Heart left ventricle (tissue), 16 donors: ENCODE measurements at regions not wholly inside any gene's neighbourhood (a gene's known extent, or its start where the extent isn't known, plus 50 kb on each side); places are given as distances from the start of the nearest gene placed in this dataset.

Experiments used
- ATAC-seq, 4 donors: fragments of 200-7000 bp; cut with Tn5 transposase; one replicate each; pipeline ENCODE4 v1.9.1; 2020 to 2022; ENCODE audit warnings: moderate library complexity in 4 of 4, mild to moderate bottlenecking in 3 of 4, moderate number of reproducible peaks in 1 of 4
- DNase-seq, 5 donors: peaks; one replicate each; pipeline ENCODE4 v3.0.0-alpha.2; 2020
- H3K27ac ChIP-seq, 12 donors: fragments of 200-600 bp; sonication (generic) in 4 of 12; one replicate each; pipeline versions ENCODE4 v1.5.0 to v1.8.0; 2016 to 2022; ENCODE audit warnings: mild to moderate bottlenecking in 2 of 12
- H3K27me3 ChIP-seq, 9 donors: fragments of 200-600 bp; sonication (generic) in 2 of 9; one replicate each; pipeline versions ENCODE4 v1.5.1 to v1.8.0; 2016 to 2022; ENCODE audit warnings: mild to moderate bottlenecking in 3 of 9
- H3K36me3 ChIP-seq, 9 donors: fragments of 200-600 bp; sonication (generic) in 2 of 9; one replicate each; pipeline versions ENCODE4 v1.5.0 to v1.8.0; 2018 to 2022; ENCODE audit warnings: mild to moderate bottlenecking in 2 of 9
- H3K4me1 ChIP-seq, 12 donors: fragments of 200-600 bp; sonication (generic) in 4 of 12; one replicate each; pipeline versions ENCODE4 v1.5.0 to v1.8.0; 2016 to 2022; ENCODE audit warnings: mild to moderate bottlenecking in 3 of 12
- H3K4me3 ChIP-seq, 12 donors: fragments of 200-600 bp; sonication (generic) in 4 of 12; one replicate each; pipeline versions ENCODE4 v1.5.0 to v1.8.0; 2017 to 2022; ENCODE audit warnings: mild to moderate bottlenecking in 9 of 12, moderate library complexity in 4 of 12
- H3K9me3 ChIP-seq, 12 donors: fragments of 200-600 bp; sonication (generic) in 4 of 12; one replicate each; pipeline versions ENCODE4 v1.5.0 to v1.8.0; 2016 to 2022; ENCODE audit warnings: mild to moderate bottlenecking in 1 of 12
- CTCF ChIP-seq, 12 donors: fragments of 200-600 bp; sonication (generic) in 4 of 12; IDR thresholded peaks; one replicate each; pipeline versions ENCODE4 v1.5.0 to v1.8.0; 2018 to 2022; ENCODE audit warnings: antibody characterized with exemption in 12 of 12, mild to moderate bottlenecking in 5 of 12
- POLR2A ChIP-seq, 2 donors: fragments of 450-650 bp; IDR thresholded peaks; one replicate each; pipeline ENCODE4 v1.6.1; 2017; ENCODE audit warnings: antibody characterized with exemption in 2 of 2, mild to moderate bottlenecking in 2 of 2, moderate library complexity in 2 of 2
- WGBS, 4 donors: extraction: QIAGEN DNeasy Blood & Tissue Kit in 2 of 4; methylation state at CpG; one replicate each; pipeline versions ENCODE4 v1.1.5 to v1.1.7; 2013 to 2018; 5-methylcytosine and 5-hydroxymethylcytosine counted together
- intact Hi-C, 10 donors: fragments of 100-400 bp; cut with DNase I; formaldehyde crosslinking; loops; one replicate each; pipeline versions ENCODE4 v1.11.1 to v1.14.2; 2022
- donor health status: ischemic (EF 13 %, LVEDD 7.1; RV severe dilation, severe dysfunction).
- donor health status: healthy with polysubstance abuse.
- donor health status: DM: no; HTN: yes; CAD: no.
- donor health status: DM: no; HTN: no; CAD: no.
- donor health status: ischemic (EF 25% LVEDD 6.9; RV normal size, moderate dysfunction).
- donor health status: ischemic (EF 25% LVEDD 5.7; RV mildly dilated, moderate dysfunction).
- donor health status: healthy.
- donor health status: DM: yes; HTN: yes; CAD: no.
- donor health status: ischemic (EF 35%, LVEDD 5.7; RV mildly dilated, moderate dysfunction).
- donor health status: nonischemic (EF 11% LVEDD 7.7; RV severe dilation, severe dysfunction).
- donor health status: DM: yes; HTN: yes; CAD: no.
- donor health status: PGD.
- donor health status: ischemic (EF 29% LVEDD 5.4; RV normal size, mild dysfunction).
- donor health status: nonischemic (EF 23%, LVEDD 6.1; RV moderate dilation, normal function).

GRCh38 chr11:98842187-98842586, 178.6 kb upstream of the CNTN5 start:
- H3K4me1 ChIP-seq, result no peaks in the 10 kb centered on the region
- no peak overlapping the region for H3K27ac ChIP-seq
- no peak overlapping the region for H3K4me3 ChIP-seq
- H3K36me3 ChIP-seq, result no peaks in the 10 kb centered on the region
- H3K27me3 ChIP-seq, result no peaks in the 10 kb centered on the region
- ATAC-seq (no peak), DNase-seq (no peak)
- intact Hi-C loops, result no loop called here
- TF ChIP-seq CTCF (IDR thresholded peaks at IDR 0.05) (no peak), POLR2A (IDR thresholded peaks at IDR 0.05) (no peak)
- peaks cover 0 to 38% (median 11%) of the 10 kb centered on the region in 12 donors for H3K9me3 ChIP-seq

- Histone ChIP-seq H3K4me1 (no peaks in the 10 kb centered on the region), H3K4me3 (no peak overlapping the region), H3K27ac (no peak overlapping the region), H3K27me3 (no peaks in the 10 kb centered on the region), H3K36me3 (no peaks in the 10 kb centered on the region), H3K9me3 (peaks cover 0 to 4% (median 0%) of the 10 kb centered on the region in 12 donors)
- intact Hi-C loops, result no loop called here
- TF ChIP-seq CTCF (IDR thresholded peaks at IDR 0.05) (no peak), POLR2A (IDR thresholded peaks at IDR 0.05) (no peak)
- ATAC-seq (no peak), DNase-seq (no peak)
- 68 to 78% (median 74%) methylated on average over 5 of the region's 5 CpGs for WGBS, 4 donors
Measured at GRCh38 chr11:98862169-98862568, 158.6 kb upstream of the CNTN5 start.

GRCh38 chr11:98871690-98872089, 149.1 kb upstream of the CNTN5 start:
- no peak for ATAC-seq
- H3K9me3 ChIP-seq, result peaks cover 0 to 10% (median 0%) of the 10 kb centered on the region in 12 donors
- 79 to 91% (median 87%) methylated on average over 3 of the region's 3 CpGs for WGBS, 4 donors
- intact Hi-C loops, result no loop called here
- no peaks in the 10 kb centered on the region for H3K27me3 ChIP-seq
- TF ChIP-seq CTCF (IDR thresholded peaks at IDR 0.05), result no peak
- no peak for TF ChIP-seq POLR2A (IDR thresholded peaks at IDR 0.05)
- DNase-seq, result no peak
- no peak overlapping the region for H3K4me3 ChIP-seq
- no peak overlapping the region for H3K27ac ChIP-seq
- no peaks in the 10 kb centered on the region for H3K36me3 ChIP-seq
- no peaks in the 10 kb centered on the region for H3K4me1 ChIP-seq

- Histone ChIP-seq H3K4me1 (no peaks in the 10 kb centered on the region), H3K4me3 (no peak overlapping the region), H3K27ac (no peak overlapping the region), H3K27me3 (no peaks in the 10 kb centered on the region), H3K36me3 (no peaks in the 10 kb centered on the region), H3K9me3 (peaks cover 0 to 10% (median 0%) of the 10 kb centered on the region in 12 donors)
- intact Hi-C loops, result no loop called here
- DNase-seq (no peak), ATAC-seq (no peak)
- no peak for TF ChIP-seq CTCF (IDR thresholded peaks at IDR 0.05)
- no peak for TF ChIP-seq POLR2A (IDR thresholded peaks at IDR 0.05)
- WGBS, 4 donors, result 46 to 81% (median 77%) methylated on average over 2 of the region's 2 CpGs
Measured at GRCh38 chr11:98874050-98874449, 146.7 kb upstream of the CNTN5 start.
